T-helper 1 cell (primary cell): ENCODE measurements at regions not wholly inside any gene's neighbourhood (a gene's known extent, or its start where the extent isn't known, plus 50 kb on each side); places are given as distances from the start of the nearest gene placed in this dataset.
"Not testable (repeated sequence)": the region's sequence is repeated elsewhere in the genome, so short reads cannot be mapped to it uniquely, and the experiment has no call there.

Source experiments
- DNase-seq, 5 donors: peaks; one replicate each; pipeline ENCODE4 v3.0.0-alpha.2; 2012 to 2020

DNA sequence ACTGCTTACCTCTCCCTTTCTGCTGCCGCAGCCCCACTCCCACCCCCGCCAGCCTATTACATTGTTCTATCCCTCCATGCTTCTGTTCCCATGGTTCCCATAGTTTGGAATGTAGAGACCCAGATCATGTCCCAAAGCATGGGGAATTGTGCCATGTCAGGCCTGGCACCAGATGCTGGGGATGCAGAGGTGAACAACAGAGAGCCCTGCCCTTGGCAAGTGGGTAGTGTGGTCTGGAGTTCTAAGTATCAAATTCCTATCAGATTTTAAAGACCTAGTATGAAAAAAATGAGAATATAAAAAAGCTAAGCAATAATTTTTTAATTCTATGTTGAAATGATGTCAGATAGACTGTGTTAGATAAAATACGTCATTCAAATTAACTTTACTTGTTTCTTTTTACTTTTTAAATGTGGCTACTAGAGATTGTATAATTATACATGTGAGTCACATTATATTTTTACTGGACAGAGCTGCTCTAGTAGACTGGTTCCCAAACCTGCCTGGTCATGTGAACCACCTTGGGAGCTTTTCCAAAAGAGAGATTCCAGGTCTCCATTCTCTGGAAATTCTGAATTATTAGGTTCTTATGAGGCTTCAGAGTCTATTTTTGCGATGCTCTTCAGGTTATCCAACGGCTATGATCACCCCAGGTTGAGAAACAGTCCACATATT lies 113.0 kb upstream of the DAB1 start:
- no peak for DNase-seq

DNA sequence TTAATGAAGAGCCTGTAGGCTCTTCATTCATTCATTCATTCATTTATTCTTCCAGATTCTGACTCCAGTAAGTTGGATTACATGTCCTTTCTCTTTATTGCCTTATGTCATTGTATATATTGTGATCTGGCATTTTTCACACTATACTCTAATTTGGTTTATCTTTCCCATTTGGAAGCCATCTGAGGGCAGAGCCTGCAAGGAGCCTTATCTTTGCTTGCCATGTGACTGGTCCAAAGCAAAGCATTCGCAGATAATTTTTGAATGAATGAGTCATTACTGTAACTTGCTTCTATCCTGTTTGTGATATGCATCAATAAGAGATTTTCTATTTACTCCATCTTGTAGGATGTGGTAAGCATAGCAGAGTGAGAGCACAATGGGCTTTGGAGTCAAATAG lies 108.4 kb upstream of the DAB1 start:
- DNase-seq, result no peak

DNA sequence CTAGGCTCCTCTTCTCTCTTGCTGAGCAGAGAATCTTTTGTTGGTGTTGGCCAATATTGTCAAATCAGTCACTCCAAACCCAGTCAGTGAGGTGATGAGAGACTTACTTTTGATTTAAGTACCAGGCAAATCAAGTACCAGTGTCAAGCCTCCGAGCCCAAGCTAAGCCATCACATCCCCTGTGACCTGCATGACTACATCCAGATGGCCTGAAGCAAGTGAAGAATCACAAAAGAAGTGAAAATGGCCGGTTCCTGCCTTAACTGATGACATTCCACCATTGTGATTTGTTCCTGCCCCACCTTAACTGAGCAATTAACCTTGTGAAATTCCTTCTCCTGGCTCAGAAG lies 107.0 kb upstream of the DAB1 start:
- DNase-seq, result not testable (repeated sequence)

- no peak for DNase-seq
Observed at GRCh38 chr1:57530206-57530910, 106.5 kb upstream of the DAB1 start.

GRCh38 chr1:57522575-57522974 lies 98.7 kb upstream of the DAB1 start:
- no peak for DNase-seq

DNA sequence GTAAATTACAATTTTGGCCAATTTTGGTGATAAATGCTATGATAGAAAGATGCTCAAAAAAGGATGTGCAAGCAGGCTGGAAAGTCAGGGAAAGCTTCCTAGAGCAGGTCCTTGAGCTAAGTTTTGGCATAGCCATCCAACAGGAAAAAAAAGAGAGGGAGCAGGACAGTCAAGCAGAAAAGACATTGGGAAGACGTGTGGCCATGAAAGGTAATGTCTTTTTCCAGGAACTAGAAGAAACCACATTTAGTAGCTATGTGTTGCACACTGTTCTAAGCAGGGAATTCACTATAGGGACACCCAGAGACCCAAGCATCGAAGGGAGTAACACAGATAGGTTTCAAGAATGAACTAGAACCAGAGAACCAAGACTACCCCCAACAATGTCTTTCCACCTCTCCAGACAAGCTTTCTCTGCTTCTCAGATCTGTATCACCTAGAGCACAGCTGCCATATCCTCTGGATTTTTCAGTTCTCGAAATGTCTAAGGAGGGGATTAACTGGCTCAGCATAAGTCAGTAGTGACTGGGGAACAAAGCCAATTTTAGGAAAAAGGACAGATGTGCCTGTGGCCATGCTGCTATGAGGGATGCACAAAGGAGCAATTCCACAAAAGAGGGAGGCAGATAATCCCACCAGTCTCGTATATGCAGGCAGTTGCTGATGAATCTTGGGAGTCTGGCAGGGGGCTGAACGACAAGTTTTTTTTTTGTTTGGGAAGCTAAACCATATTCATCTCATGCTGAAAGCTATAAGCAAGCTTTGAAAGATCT lies 97.1 kb upstream of the DAB1 start:
- no peak for DNase-seq

DNA sequence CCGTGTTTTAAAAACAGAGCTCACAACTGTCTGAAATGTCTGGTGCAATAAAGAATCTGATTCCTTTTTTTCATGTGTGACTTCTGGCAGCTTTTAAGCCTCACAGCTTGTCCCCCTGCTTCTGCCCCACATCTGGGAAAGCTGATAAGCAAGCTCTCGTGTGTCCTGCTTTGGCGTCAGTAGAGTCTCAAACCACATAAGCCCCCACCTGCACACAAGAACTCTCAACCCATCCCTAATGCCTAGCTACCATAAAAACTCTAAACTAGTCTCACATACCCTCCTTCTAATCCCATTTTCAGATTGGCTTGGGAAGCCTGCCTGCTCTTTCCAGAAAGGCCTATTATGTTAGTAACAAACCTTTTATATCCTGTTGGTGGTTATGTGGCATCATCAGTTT lies 94.6 kb upstream of the DAB1 start:
- DNase-seq, result no peak

- DNase-seq, result no peak
Observed at GRCh38 chr1:57517587-57518374, 93.9 kb upstream of the DAB1 start.

GRCh38 chr1:57512386-57512785 lies 88.5 kb upstream of the DAB1 start:
- DNase-seq, result no peak

- DNase-seq, result no peak
Observed at GRCh38 chr1:57506941-57507340, 83.1 kb upstream of the DAB1 start.

DNA sequence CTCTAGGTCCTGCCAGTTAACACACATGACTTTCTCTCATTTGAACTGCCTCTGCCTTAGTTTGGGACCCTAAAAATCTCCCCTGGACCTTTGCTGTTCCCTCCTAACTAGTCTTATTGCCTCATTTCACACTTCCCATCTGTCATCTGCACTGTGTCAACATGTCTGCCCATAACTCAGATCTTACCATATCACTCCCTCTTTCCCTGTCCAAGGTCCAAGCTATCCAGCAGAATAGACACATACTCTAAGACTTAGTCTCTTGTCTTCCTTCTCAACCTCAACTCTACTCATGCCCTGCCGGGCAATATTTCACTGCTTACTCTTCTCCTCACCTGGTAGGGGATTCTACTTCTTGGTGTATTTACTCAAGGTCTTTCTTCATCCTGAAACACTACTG lies 79.5 kb upstream of the DAB1 start:
- DNase-seq, result no peak

- DNase-seq, result no peak
Observed at GRCh38 chr1:57500136-57500830, 76.4 kb upstream of the DAB1 start.

- no peak for DNase-seq
Observed at GRCh38 chr1:57494530-57495079, 70.7 kb upstream of the DAB1 start.

DNA sequence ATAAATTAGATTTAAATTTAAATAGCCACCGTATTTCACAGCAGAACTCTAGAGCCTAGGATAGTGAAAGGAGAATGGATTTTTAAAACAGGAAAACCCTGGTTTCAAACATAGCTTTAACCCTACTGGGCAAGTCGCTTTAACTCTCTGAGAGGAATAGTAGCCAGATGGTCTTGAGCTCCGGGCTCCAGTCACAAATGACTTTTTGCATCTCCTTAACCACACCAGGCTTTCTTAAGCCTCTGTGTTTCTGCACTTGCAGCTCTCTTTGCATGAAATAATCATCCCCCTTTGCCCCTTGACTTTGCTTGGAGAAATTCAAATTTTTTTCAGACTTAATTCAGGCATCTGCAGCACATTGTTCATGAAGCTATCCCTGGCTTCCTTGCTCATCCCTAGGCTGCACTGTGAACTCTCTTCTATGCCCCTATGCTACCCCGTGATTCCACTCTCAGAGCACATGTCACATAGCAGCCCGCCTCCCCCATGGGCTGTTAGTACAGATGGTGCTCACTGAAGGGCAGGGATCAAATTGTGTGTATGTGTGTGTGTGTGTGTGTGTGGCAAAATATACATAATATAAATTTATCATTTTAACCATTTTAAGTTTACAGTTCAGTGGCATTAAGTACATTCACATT lies 68.8 kb upstream of the DAB1 start:
- DNase-seq, result no peak

DNA sequence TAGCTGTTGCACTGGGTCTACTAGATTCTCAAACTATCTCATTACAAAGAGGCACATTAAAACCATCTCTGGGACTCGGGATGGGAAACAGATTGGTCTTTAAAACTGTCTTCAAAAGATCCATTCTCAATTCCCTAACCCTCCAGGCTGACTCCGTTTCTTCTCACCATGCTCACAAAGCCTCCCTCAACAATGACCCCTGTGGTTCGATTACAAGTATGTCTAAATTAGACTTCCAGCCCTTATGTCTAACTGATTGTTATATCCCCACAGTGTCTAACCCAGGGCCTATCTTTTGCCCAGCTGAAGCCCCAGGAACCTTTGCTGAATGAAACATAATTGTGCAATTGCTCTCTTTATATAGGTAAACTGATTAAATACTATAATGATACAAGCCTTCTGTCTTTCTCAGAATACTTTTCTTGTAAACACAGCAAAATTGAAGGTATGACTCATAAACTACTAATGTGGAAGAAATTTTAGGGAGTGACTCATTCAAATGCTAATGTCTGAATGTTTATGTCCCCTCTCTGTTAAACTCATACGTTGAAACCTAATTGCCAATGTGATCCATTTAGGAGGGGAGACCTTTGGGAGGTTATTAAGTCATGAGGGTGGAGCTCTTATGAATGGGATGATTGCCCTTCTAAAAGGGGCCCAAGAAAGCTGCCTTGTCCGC lies 65.6 kb upstream of the DAB1 start:
- DNase-seq, result no peak

DNA sequence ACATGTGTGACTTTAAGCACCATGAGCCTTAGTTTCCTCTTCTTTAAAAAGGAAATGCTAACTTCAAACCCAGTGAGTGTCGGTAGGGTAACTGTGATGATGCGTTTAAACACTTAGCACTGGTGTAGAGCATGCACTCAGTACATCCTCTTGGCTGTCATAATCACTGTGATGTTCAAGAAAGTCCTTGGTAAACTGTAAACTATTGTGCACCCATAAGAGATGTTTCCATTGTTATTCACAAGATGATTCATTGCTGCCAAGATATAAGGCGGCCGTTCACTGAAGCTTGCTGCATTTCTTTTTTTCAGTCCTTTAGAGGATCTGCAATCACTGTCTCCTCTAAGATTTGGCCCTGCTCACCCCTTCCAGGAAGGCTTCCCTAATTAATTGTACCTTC lies 61.8 kb upstream of the DAB1 start:
- no peak for DNase-seq

DNA sequence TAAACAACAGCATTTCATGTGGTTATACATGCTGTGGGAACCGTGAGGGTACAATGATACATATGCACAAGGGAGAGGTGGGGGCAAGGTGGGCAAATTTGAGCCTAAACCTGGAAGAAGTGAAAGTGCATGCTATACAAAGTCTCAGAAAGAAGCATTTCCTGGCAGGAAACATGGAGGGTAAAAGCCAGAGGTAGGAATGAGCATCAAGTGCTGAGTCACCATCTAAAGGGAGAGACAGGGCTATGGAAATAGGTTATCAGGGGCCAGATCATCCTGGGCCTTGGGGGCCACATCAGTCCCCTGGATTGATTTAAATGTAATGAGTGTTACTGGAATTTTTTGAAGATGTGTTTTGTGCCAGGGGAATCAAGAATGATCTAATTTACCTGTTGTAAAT lies 60.1 kb upstream of the DAB1 start:
- no peak for DNase-seq

- DNase-seq, result no peak
Observed at GRCh38 chr1:57479471-57479870, 55.6 kb upstream of the DAB1 start.

DNA sequence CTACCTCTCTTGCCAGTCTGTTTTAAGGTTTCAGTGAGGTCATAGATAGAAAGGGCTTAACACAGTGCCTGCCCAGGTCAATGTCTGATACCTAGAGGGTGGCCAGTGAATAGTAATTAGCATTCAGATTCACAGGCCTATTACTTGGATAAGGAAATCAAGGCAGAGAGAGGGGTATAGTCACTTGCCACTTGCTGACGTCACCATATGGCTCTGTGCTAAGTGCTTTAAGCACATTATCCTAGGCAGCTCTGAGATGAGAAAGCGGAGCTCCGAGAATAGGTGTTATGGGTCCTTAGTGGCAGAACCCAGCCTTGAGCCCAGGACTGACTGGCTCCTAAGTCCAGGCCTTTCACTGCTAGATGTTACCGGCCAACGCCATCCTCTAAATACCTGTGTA lies 51.5 kb upstream of the DAB1 start:
- DNase-seq, result no peak

- DNase-seq, result no peak
Observed at GRCh38 chr1:57474137-57474750, 50.4 kb upstream of the DAB1 start.
